Stomach smooth muscle (tissue), 2 donors: ENCODE measurements at regions not wholly inside any gene's neighbourhood (a gene's known extent, or its start where the extent isn't known, plus 50 kb on each side); places are given as distances from the start of the nearest gene placed in this dataset.

Source experiments
- H3K27ac ChIP-seq: one replicate; pipeline ENCODE4 v1.7.0; 2013; ENCODE audit warnings: mild to moderate bottlenecking, low read length, inconsistent platforms
- H3K27me3 ChIP-seq, 2 donors: one replicate each; pipeline ENCODE4 v1.7.0; 2013; ENCODE audit warnings: low read length in 2 of 2; ENCODE audit not compliant: insufficient read depth in 2 of 2, control insufficient read depth in 1 of 2
- H3K36me3 ChIP-seq, 2 donors: one replicate each; pipeline ENCODE4 v1.7.0; 2013; ENCODE audit warnings: low read length in 2 of 2; ENCODE audit not compliant: control insufficient read depth in 2 of 2, insufficient read depth in 2 of 2
- H3K4me1 ChIP-seq: one replicate; pipeline ENCODE4 v1.7.0; 2013; ENCODE audit warnings: low read length; ENCODE audit not compliant: control insufficient read depth, insufficient read depth
- H3K4me3 ChIP-seq, 2 donors: one replicate each; pipeline ENCODE4 v1.7.0; 2013; ENCODE audit warnings: low read length in 2 of 2
- H3K9ac ChIP-seq, 2 donors: one replicate each; pipeline ENCODE4 v1.7.0; 2013; ENCODE audit warnings: low read length in 2 of 2, mild to moderate bottlenecking in 1 of 2
- H3K9me3 ChIP-seq, 2 donors: one replicate each; pipeline ENCODE4 v1.7.0; 2013; ENCODE audit warnings: low read length in 2 of 2; ENCODE audit not compliant: control insufficient read depth in 2 of 2
- donor health status: healthy.
- donor health status: Pancreatic carcinoma.

GRCh38 chr6:119620846-119621555 is 271.4 kb upstream of the MAN1A1 start:
- no peaks in the 10 kb centered on the region for H3K9me3 ChIP-seq
- no peak overlapping the region for H3K27ac ChIP-seq

GRCh38 chr6:119614138-119614537 is 264.6 kb upstream of the MAN1A1 start:
- no peaks in the 10 kb centered on the region for H3K9me3 ChIP-seq
- no peak overlapping the region for H3K27ac ChIP-seq

More at GRCh38 chr6:119620846-119621555, 271.4 kb upstream of the MAN1A1 start:
- H3K36me3 ChIP-seq, result no peaks in the 10 kb centered on the region
- H3K9ac ChIP-seq, result no peak overlapping the region
- no peaks in the 10 kb centered on the region for H3K27me3 ChIP-seq
- H3K4me1 ChIP-seq, result no peaks in the 10 kb centered on the region
- no peak overlapping the region for H3K4me3 ChIP-seq

GRCh38 chr6:119612911-119613381 is 263.4 kb upstream of the MAN1A1 start:
- Histone ChIP-seq H3K9ac (no peak overlapping the region), H3K36me3 (no peaks in the 10 kb centered on the region), H3K27me3 (no peaks in the 10 kb centered on the region), H3K27ac (no peak overlapping the region), H3K9me3 (no peaks in the 10 kb centered on the region), H3K4me1 (no peaks in the 10 kb centered on the region), H3K4me3 (no peak overlapping the region)

More at GRCh38 chr6:119614138-119614537, 264.6 kb upstream of the MAN1A1 start:
- H3K4me3 ChIP-seq, result no peak overlapping the region
- H3K9ac ChIP-seq, result no peak overlapping the region
- no peaks in the 10 kb centered on the region for H3K36me3 ChIP-seq
- no peaks in the 10 kb centered on the region for H3K4me1 ChIP-seq
- H3K27me3 ChIP-seq, result no peaks in the 10 kb centered on the region

GRCh38 chr6:119612176-119612891 is 262.8 kb upstream of the MAN1A1 start:
- no peaks in the 10 kb centered on the region for H3K27me3 ChIP-seq
- H3K4me3 ChIP-seq, result no peak overlapping the region
- no peaks in the 10 kb centered on the region for H3K4me1 ChIP-seq
- no peak overlapping the region for H3K27ac ChIP-seq
- no peak overlapping the region for H3K9ac ChIP-seq
- H3K9me3 ChIP-seq, result no peaks in the 10 kb centered on the region
- H3K36me3 ChIP-seq, result no peaks in the 10 kb centered on the region

- H3K4me3 ChIP-seq, result no peak overlapping the region
- H3K9me3 ChIP-seq, result no peaks in the 10 kb centered on the region
- no peak overlapping the region for H3K9ac ChIP-seq
- no peak overlapping the region for H3K27ac ChIP-seq
- H3K36me3 ChIP-seq, result no peaks in the 10 kb centered on the region
- no peaks in the 10 kb centered on the region for H3K4me1 ChIP-seq
- no peaks in the 10 kb centered on the region for H3K27me3 ChIP-seq
Measured at GRCh38 chr6:119610754-119611153, 261.2 kb upstream of the MAN1A1 start.

GRCh38 chr6:119610265-119610664 is 260.7 kb upstream of the MAN1A1 start:
- Histone ChIP-seq H3K27me3 (no peaks in the 10 kb centered on the region), H3K4me3 (no peak overlapping the region), H3K9ac (no peak overlapping the region), H3K36me3 (no peaks in the 10 kb centered on the region), H3K27ac (no peak overlapping the region), H3K4me1 (no peaks in the 10 kb centered on the region), H3K9me3 (no peaks in the 10 kb centered on the region)

GRCh38 chr6:119609865-119610264 is 260.3 kb upstream of the MAN1A1 start:
- no peak overlapping the region for H3K4me3 ChIP-seq
- H3K27ac ChIP-seq, result no peak overlapping the region
- no peaks in the 10 kb centered on the region for H3K4me1 ChIP-seq
- H3K9me3 ChIP-seq, result no peaks in the 10 kb centered on the region
- H3K27me3 ChIP-seq, result no peaks in the 10 kb centered on the region
- H3K9ac ChIP-seq, result no peak overlapping the region
- no peaks in the 10 kb centered on the region for H3K36me3 ChIP-seq

- H3K36me3 ChIP-seq, result no peaks in the 10 kb centered on the region
- no peaks in the 10 kb centered on the region for H3K9me3 ChIP-seq
- no peaks in the 10 kb centered on the region for H3K4me1 ChIP-seq
- H3K4me3 ChIP-seq, result no peak overlapping the region
- no peaks in the 10 kb centered on the region for H3K27me3 ChIP-seq
- no peak overlapping the region for H3K9ac ChIP-seq
- no peak overlapping the region for H3K27ac ChIP-seq
Measured at GRCh38 chr6:119608994-119609393, 259.4 kb upstream of the MAN1A1 start.

GRCh38 chr6:119604124-119604523 is 254.6 kb upstream of the MAN1A1 start:
- Histone ChIP-seq H3K9ac (no peak overlapping the region), H3K9me3 (no peaks in the 10 kb centered on the region), H3K36me3 (no peaks in the 10 kb centered on the region), H3K27ac (no peak overlapping the region), H3K27me3 (no peaks in the 10 kb centered on the region), H3K4me3 (no peak overlapping the region), H3K4me1 (no peaks in the 10 kb centered on the region)

- Histone ChIP-seq H3K27me3 (no peaks in the 10 kb centered on the region), H3K27ac (no peak overlapping the region), H3K9me3 (no peaks in the 10 kb centered on the region), H3K36me3 (no peaks in the 10 kb centered on the region), H3K4me1 (no peaks in the 10 kb centered on the region), H3K9ac (no peak overlapping the region), H3K4me3 (no peak overlapping the region)
Measured at GRCh38 chr6:119603501-119603900, 253.9 kb upstream of the MAN1A1 start.
